ENCODE measurements at regions not wholly inside any gene's neighbourhood (a gene's known extent, or its start where the extent isn't known, plus 50 kb on each side); places are given as distances from the start of the nearest gene placed in this dataset.
A peak's percentile ranks its signal among the peaks of the same experiment; 100 is the strongest.

DNA sequence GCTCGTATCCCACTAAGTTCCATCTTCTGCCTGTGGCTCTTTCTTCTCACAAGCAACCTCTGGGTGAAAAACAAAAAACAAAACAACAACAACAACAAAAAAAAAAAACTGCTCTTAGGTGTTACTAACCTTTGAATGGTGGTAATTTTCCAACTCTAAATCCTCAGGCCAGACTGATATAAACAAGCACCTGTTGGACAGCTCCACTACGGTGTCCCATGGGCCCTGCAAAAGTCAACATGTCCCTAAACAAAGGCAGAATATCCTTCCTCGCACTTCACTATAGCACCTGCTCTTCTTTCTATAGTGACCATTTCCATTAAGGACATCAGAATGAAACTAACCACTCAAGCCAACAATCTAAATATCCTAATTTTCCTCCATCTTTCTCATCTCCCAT, 54.6 kb upstream of the PARM1 start:
- DNase-seq (ENCODE audit: low read depth, low spot score): no peak
- H3K27ac ChIP-seq: no peak overlapping the region

DNA sequence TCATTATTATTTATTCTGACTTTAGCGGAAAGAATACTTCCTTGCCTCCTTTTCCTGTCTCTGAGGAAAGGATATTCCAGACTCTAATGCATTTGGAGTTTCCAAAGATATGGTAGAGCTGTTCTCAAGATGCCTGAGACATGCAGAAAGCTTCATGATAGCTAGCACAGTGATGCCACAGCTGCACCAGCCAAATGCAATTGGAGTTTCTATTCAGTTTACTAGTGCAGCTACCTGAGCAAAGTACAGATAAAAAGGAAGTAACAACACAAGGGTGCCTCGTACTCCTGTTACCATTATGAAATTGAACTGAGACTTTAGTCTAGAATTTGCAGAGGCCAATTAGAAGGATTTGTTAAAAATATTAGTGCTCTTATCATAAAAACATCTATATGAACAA, 57.5 kb upstream of the PARM1 start:
- H3K27ac ChIP-seq: no peak overlapping the region
- no peak for DNase-seq (ENCODE audit: low read depth, low spot score)

DNA sequence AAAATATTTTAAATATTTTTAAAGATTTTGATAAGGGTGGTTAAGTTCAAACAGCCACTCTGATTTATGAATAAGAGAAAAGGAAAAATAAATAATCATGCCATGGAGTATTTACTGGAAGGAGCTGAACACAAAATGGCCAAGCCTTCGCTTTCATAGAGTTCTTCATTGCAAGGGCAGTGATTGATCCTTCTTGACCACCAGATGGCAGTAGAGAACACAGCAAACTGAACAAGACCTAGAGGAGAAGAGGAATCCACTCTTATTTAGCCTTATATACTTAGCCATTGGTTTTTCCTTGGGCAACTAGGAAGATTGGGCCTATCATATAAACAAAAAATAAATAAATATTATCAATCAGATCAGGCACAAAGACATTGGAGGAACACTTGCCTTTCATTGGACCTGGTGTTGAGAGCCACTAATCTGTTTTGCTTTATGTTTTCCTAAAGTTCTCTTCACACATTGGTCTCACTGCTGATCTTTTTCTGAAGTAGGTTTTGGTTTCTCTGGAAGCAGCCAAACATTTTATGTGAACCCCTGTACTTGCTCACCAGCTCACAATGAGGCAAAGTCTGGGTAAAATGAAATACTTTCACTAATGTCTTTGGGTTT, 58.1 kb upstream of the PARM1 start:
- peak; percentile 39 for DNase-seq (ENCODE audit: low read depth, low spot score)
- H3K27ac ChIP-seq: no peak overlapping the region

GRCh38 chr4:74873545-74874301, 59.2 kb upstream of the PARM1 start:
- DNase-seq (ENCODE audit: low read depth, low spot score): no peak
- no peak overlapping the region for H3K27ac ChIP-seq

- H3K27ac ChIP-seq: no peak overlapping the region
Observed at GRCh38 chr4:74858921-74859562, 64.7 kb upstream of the BTC start.

GRCh38 chr4:74855879-74856278, 61.6 kb upstream of the BTC start:
- no peak overlapping the region for H3K27ac ChIP-seq
- DNase-seq (ENCODE audit: low read depth, low spot score): peak; percentile 26

More at GRCh38 chr4:74858921-74859562, 64.7 kb upstream of the BTC start:
- no peak for DNase-seq (ENCODE audit: low read depth, low spot score)

DNA sequence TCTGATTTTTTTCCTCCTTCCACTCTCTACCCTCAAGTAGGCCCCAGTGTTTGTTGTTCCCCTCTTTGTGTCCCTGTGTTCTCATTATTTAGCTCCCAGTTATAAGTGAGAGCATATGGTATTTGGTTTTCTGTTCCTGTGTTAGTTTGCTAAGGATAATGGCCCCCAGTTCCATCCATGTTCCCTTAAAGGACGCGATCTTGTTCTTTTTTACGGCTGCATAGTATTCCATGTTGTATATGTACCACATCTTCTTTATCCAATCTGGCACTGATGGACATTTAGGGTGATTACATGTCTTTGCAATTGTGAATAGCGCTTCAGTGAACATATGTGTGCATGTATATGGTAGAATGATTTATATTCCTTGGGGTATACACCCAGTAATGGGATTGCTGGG, 54.5 kb upstream of the BTC start:
- no peak overlapping the region for H3K27ac ChIP-seq
- DNase-seq (ENCODE audit: low read depth, low spot score): no peak

GRCh38 chr4:74845834-74846233, 51.5 kb upstream of the BTC start:
- no peak overlapping the region for H3K27ac ChIP-seq
- peak; percentile 16 for DNase-seq (ENCODE audit: low read depth, low spot score)

All from epithelial cell of prostate (primary cell).